NCI-H460 (cell line): ENCODE measurements at regions not wholly inside any gene's neighbourhood (a gene's known extent, or its start where the extent isn't known, plus 50 kb on each side); places are given as distances from the start of the nearest gene placed in this dataset.
"Not testable (repeated sequence)": the region's sequence is repeated elsewhere in the genome, so short reads cannot be mapped to it uniquely, and the experiment has no call there.

Experiments
- DNase-seq: peaks from one replicate; pipeline ENCODE4 v3.0.0-alpha.2; 2016; ENCODE audit warnings: low read depth; ENCODE audit errors: extremely low read depth

DNA sequence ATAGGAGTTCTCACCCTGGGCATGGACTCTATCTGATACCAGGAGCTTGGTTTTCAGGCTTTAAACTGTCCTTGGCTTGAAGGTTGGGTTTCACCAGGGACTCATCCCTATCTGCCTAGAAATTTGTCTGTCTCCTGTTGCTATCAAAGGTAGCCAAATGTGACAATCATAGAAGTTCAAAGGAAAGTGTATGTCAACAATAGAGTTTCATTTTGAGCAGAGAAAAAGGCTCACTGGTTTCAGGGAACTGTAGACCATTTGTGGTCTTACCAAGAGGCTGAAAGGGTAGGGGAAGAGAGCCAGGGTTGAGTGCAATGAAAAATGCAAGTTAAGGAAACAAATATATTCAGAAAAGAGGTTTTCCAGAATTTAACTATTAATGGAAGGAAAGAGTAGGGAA is 966.8 kb upstream of the CITED2 start:
- DNase-seq: no peak

DNA sequence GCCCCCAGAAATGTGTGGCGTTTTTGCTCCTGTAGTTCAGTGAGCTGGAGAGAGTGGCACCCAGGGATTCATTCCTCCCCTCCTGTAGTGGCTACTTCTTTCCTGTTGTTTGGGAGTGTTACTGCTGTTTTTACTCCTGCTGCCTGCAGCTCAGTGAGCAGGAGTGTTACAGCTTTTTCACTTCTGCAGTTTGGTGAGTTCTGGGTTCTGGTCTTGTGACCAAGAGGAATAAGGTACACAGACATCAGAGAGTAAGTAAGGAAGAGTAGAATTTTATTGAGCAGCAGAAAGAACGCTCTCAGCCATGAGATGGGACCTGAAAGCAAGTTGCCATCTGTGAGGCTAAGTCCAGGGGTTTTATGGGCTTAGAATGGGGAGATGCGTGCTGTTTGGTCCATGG is 966.3 kb upstream of the CITED2 start:
- no peak for DNase-seq

DNA sequence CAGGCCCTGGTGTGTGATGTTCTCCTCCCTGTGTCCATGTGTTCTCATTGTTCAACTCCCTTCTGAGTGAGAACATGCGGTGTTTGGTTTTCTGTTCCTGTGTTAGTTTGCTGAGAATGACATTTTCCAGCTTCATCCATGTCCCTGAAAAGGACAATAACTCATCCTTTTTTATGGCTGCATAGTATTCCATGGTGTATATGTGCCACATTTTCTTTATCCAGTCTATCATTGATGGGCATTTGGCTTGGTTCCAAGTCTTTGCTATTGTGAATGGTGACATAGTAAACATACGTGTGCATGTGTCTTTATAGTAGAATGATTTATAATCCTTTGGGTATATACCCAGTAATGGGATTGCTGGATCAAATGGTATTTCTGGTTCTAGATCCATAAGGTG is 964.6 kb upstream of the CITED2 start:
- DNase-seq: not testable (repeated sequence)

DNA sequence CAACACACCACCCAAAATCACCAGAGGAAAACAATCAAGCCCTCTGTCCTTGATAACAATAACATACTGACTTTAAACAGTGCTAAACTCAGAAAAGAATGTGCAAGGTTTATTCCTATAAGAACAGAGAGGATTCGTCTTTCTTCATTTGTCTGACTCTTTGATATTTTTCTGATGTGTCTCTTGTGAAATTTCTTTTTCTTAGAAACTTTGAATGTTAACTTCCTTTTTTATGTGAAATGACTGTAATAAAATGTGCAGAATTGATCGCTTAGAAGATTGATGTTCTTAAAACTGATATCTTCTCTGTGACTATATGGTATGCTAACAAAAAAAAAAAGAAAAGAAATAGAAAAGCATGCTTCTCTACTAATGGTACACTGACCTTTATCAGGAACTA is 947.4 kb upstream of the CITED2 start:
- DNase-seq: no peak

DNA sequence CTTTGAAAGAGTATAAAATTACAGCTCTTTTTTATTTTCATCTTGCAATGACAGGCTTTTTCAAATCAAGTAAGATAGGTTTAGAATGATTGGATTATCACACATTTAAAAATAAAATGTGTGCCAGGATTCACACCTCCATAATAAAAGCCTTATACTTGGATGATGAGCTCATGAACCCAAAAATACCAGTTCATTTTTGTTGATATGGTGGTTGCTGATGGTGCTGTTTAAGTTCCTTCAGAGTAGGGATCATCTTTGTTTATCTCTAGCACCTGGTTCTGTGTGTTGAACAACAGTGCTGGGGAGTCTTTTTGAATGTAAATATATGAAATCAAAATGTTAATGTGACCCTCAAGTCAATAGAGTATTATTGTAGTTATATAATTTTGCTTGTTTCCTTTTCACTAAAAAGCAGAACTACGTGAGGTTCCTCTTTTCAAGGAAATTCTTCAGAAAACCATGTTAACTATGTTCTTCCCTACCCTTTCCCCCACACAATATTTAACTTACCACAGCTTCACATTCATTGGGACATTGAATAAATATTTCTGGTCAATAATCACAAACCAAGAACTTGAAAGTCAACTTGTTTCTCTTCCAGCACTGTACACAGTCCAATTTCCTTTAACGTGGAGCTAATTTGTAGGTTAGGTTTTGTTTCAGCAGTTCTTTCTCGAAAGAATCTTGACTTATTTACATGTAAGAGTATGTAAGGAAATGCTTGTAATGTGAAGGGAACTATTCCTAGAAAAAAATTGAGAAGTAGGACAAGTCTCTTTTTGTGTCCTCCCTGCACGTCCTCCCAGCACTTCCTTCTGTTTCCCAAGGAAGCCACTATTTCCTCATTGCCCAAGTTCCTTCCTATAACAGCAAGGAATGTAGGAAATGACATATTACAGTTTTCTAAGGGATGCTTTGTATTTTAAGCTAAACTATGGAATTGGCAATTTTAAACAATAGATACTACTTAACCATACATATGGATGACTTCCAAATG is 945.9 kb upstream of the CITED2 start:
- DNase-seq: no peak

DNA sequence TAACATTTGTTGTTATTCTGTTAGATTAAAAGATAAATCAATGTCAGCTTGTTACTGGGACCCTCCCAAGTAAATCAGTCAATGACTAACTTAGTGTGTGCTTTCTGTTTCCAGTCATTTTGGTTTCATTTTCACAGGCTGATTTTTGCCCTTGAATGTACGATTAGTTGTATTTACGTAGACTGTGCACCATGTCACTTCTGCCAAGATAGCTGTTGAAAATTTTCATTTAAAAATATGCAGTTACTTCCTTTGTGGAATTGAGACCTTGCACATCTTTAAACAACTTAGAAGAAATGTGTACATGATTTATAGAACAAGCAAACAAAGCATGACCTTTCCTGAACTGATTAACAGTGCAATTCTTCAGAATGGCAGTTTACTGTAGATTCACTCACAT is 944.8 kb upstream of the CITED2 start:
- DNase-seq: no peak

DNA sequence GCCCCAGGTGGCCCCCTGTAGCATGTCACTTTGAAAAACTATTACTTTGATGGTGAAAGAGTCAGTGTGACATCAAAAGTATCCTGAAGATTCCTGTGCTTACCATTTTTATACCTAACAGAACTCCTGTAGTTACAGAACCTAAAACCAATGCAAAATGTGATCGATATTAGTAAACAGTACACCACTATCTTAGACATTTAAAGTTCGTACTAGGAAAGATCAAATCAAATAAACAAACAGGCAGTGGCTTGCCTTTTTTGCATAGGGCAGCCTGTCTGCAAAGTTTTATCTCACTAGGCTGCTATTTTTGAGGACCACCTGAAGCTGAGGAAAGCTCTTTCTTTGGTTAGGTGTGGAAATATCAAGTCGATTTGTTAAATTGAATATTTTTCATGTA is 944.0 kb upstream of the CITED2 start:
- no peak for DNase-seq

DNA sequence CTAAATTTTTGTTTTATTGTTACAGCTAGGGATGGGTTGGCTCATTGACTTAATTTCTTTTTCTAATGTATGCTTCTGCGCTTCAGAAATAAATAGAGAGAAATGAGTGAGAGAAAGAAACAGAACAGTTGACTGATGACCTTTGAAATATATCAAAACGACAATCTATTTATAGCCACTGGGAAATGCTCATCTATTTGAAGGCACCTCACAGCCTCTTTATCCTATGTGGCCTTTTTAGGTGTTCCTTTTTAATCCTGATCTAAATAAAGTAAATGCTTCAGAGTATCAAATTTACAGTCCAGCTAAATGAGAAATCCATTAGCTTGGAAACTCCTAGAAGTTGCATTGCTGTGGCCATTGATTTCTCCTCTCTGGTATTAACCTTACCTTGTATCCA is 943.5 kb upstream of the CITED2 start:
- DNase-seq: no peak

DNA sequence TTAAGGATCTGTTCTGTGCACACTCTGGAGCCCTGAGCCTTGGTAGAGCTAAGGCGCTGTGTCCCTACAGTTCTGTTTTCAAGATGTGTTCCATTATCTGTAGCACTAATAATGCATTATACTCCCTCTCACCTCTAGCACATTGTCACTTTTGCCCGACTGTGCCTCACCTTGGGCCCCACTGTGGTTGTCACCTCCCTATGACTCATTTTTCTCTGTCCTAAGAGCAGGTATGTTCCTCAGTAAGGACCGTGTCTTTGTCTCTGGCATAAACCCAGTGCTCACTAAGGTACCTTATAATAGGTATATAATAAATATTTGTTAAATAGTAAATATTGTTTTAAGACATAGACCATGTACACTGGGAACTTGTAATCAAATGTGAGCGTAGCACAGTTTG is 942.5 kb upstream of the CITED2 start:
- no peak for DNase-seq

DNA sequence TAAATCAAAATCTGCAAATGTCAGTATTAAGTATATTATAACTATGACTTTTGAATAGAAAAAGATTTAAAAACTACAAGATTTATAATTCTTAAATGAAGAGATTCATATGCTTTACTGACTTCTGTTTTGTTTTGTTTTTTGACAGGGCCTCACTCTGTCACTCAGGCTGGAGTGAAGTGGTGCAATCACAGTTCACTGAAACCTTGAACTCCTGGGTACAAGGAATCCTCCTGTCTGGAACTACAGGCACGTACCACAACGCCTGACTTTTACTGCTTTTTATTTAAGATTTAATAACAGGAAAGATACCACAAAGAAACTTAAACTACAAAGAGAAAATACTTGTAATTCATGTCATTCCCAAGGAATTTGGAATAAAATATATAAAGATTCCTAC is 940.2 kb upstream of the CITED2 start:
- DNase-seq: no peak

DNA sequence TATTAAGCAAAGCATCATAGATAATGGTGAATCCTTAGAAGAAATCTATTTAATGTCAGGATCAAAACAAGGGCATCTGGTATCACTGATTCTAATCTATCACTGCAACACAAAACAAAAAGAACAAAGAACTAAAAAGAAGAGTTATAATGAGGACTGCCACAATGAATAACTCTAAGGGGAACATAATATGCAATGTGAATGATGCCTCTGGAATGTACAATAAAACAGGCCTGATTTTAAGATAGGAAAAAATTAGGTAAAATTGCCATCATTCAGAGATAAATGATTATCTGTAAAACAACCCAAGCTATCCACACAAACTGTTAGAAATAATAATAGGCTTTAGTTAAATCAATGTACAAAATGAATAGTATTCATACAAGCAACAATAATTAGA is 936.7 kb upstream of the CITED2 start:
- no peak for DNase-seq

DNA sequence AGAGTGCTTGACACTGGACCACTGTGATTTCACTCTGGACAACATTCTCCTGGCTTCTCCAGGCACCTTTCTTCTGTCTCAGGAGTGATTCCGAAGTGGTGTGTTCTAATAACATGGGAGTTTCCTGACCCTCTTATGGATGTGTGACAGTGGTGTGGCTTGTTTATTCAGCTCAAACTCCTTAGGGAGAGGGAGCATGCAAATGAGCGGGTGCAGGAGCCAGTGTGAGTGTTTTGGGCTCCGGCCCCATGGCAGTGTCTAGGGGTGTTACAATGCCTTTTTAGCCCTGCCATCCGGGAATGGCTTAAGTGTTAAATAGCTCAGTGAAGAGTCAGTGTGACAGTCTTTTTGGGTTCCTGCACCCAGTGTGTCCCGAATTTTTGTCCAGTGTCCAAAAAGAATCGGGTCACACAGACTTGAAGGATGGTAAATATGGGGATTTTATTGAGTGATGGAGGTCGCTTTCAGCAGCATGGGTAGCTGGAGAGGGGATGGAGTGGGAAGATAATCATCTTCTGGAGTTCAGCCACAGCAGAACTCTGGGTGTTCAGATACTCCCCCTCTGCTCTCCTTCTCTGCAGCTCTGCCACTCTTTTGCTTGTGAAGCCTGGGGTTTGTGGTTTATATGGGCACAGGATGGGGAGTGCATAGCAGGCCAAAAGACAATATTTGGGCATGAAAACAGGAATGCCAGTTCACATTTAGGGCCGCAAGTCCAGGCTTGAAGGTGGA is 928.9 kb upstream of the CITED2 start:
- DNase-seq: no peak

DNA sequence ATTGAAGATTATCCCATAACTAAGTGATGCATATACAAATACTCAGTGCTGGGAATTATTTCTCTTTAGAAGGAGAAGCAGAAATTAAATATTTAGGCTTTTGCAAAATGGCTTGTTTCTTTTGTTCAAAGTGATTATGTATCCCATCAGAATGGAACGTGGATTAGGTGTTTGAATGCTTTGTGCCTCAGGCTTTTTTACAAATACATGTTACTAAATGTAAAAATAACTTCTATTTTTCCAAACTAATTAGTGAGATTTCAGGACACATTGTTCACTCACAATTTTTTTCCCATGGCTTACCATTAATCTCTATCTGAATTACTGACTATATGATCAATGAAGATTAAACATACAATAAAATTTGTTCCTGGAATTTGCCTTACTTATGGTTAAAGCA is 925.9 kb upstream of the CITED2 start:
- DNase-seq: no peak

DNA sequence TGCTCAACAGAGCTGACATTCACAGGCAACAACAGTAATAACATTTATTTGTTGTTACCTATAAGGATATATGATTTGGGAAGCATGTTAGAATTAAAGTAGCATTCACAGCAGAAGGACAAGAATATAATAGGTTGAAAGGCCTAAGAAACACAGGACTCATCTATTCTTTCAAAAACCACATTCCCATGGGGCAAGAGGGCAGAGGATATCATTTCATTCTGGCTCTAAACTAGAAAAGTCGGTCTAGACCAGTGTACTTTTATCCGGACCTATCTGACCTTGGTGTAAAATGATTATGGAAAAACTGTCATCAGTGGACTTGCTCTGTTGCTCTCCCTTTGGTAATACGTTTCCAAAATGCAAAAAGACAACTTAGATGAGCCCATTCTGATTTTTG is 914.7 kb upstream of the CITED2 start:
- DNase-seq: no peak

DNA sequence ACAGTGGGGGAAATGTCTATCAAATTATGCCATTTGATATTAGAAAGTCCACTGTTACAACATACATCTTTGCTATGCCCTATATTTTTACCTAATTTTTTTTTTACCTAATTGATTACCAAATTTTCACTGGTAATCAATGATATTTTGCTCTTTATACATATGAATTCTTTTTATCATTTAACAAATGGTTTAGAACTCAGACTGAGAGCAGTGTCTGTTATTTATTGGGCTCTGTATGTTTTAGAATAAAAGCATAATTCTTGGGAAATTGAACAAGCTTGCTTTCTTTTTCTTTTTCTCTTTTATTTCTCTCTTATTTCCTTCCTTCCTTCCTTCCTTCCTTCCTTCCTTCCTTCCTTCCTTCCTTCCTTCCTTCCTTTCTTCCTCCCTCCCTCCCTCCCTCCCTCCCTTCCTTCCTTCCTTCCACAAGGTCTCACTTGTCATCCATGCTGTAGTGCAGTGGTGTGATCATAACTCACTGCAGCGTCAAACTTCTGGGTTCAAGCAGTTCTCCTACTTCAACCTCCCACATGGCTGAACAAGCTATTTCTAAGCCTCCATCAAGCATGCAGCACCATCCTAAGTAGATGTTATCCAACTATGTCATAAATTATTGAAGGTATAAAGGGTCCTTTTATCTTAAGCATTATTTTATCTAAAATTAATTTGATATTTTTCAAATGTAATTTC is 911.7 kb upstream of the CITED2 start:
- DNase-seq: no peak

DNA sequence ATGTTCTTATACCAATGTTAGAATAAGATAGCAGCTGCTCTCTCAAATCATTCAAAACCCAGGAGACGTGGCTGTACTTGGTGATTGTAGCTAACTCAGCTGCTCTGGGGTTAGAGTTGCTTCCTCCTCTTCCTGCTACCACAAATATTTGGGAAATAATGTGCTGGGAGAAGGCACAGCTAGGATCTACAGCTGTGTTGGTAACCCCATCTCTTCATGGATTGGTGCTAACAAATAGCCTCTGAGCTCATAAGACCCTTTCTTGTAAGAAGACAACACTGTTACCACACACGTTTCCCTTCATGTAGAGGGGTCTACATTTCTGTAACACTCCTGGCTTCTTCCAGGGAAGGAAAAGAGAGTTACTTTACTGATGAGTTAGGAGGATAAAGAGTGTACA is 911.0 kb upstream of the CITED2 start:
- no peak for DNase-seq

DNA sequence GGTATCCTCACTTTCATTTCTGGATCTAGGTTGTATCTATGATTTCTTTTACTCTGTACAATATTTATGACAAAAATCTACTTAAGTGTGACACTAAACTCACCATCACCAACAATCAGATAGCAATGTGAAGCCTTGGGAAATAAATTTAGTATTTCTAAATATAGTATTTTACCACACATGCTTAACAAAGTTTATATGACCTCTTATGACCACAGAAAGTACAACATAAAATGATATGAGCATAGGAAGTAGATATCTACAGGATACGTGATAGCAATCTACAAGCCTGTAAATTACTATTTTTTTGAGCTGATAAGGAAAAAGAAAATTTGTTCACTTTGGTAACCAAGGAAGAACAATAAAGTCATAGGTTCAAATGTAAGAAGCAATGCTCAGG is 910.4 kb upstream of the CITED2 start:
- no peak for DNase-seq

DNA sequence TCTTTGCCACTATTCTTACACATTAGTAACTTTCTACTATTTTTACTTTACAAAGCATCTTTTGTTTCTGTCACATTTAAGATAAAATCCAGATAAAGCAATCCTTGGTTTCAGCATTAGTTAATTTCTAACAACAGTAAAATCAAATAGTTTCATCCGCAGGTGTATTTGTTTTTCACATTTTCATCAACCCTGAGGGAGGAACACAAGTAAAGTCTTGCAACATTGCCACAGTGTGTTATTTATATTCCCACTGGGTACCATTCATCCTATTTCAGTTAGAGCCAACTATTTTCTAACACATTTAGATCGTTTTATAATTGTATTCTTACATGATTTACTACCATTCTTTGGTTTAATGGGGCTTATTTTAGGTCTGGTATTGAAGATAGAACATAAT is 908.7 kb upstream of the CITED2 start:
- no peak for DNase-seq

DNA sequence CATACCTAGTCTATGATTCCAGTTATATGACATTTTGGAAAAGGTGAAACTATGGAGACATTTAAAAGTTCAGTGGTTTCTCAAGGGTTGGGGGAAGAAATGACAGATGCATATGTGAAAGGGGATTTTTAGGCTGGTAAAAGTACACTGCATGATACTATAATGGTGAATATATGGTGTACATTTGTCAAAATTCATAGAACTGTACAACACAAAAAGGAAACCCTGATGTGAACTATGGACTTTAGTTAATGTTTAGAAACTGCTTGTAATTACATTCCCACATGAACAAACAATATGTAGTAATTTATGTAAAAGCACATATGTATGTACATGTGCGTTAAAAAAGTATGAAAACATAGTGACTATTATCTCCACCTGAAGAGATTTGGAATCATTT is 907.3 kb upstream of the CITED2 start:
- DNase-seq: no peak

DNA sequence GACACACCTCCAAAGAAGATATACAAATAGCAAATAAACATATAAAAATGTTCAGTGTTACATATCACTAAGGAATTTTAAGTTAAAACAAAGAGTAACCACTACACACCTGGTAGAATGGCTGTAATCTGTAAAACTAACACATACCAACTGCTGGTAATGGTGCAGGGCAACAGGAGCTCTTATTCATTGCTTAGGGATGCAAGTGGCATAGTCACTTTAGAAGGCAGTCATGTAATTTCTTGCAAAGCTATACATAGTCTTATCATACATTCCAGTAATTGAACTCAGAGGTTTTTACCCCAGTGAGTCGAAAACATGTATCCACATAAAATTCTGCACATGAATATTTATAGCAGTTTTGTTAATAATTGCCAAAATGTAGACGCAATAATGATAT is 906.8 kb upstream of the CITED2 start:
- no peak for DNase-seq

DNA sequence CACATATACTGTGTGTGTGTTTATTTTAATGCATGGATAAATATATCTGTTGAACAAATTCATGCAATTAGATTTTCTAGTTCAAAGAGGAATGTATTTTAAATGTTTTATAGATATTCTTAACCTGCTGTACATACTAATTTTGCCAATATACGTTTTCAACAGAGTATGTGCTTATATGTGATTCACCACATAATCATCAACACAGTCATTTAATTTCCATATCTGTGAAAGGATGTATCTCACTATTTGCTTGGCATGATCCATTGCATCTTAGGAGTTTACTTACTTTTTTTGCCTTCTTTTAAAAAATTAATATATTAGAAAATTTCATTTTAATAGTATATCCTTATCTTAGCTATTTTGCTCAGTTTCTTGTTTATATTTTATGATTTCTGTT is 902.3 kb upstream of the CITED2 start:
- no peak for DNase-seq

DNA sequence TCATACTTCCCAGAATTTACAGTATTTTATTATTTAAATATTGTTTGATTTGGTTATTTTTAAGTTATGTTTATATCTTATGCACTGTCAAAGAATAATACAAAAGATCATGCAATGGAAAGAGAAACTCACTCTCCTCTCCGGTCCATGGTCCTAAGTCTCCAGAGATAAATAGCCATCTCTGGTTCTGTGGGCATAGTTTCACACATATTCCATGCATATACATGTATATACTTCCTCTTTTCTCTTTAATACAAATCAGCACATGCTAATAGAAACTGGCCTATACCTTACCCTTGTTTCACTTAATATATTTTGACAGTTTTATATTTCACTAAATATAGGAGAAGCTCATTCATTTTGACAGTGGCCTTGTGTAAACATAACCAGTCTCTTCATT is 901.7 kb upstream of the CITED2 start:
- DNase-seq: no peak
